Skeletal muscle satellite cell (primary cell): ENCODE measurements at regions not wholly inside any gene's neighbourhood (a gene's known extent, or its start where the extent isn't known, plus 50 kb on each side); places are given as distances from the start of the nearest gene placed in this dataset.
"Not testable (repeated sequence)": the region's sequence is repeated elsewhere in the genome, so short reads cannot be mapped to it uniquely, and the experiment has no call there.

Experiments
- H3K27me3 ChIP-seq: 2 replicates; pipeline ENCODE4 v1.7.0; 2013; ENCODE audit warnings: low read length; ENCODE audit not compliant: control insufficient read depth, insufficient read depth
- H3K36me3 ChIP-seq: 2 replicates; pipeline ENCODE4 v1.7.0; 2013; ENCODE audit warnings: mild to moderate bottlenecking, control low read depth, low read length; ENCODE audit not compliant: insufficient read depth
- H3K4me1 ChIP-seq: 2 replicates; pipeline ENCODE4 v1.7.0; 2013; ENCODE audit warnings: low read length; ENCODE audit not compliant: control insufficient read depth, insufficient read depth
- H3K4me2 ChIP-seq: 2 replicates; pipeline ENCODE4 v1.7.0; 2013; ENCODE audit warnings: mild to moderate bottlenecking, low read length
- H3K4me3 ChIP-seq: 2 replicates; pipeline ENCODE4 v1.7.0; 2013; ENCODE audit warnings: low read length
- H3K9ac ChIP-seq: 2 replicates; pipeline ENCODE4 v1.7.0; 2013; ENCODE audit warnings: mild to moderate bottlenecking, low read depth, low read length, moderate library complexity
- H3K9me3 ChIP-seq: replicated peaks from 2 replicates; pipeline ENCODE4 v1.7.0; 2013; ENCODE audit warnings: mild to moderate bottlenecking, control low read depth, low read length

DNA sequence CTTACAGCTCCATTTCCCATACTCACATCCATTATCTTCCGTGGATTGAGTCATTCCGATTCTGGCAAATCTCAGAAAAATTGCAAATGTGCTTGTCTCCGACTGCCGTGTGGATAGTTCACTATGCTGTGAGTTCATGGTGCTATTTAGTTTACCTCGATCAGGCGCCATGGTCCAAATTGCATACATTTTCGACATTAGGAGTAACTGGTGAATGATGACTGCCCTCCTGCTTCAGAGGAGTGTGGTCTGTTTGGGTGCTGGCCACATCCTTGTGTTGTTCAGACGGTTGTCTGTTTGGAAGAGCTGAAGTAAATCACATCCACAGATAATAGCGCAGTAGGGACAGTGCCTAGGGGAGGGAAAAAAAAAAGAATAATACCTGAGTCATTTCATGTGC lies 439.5 kb downstream of the ZNF516 start:
- no peaks in the 10 kb centered on the region for H3K27me3 ChIP-seq

DNA sequence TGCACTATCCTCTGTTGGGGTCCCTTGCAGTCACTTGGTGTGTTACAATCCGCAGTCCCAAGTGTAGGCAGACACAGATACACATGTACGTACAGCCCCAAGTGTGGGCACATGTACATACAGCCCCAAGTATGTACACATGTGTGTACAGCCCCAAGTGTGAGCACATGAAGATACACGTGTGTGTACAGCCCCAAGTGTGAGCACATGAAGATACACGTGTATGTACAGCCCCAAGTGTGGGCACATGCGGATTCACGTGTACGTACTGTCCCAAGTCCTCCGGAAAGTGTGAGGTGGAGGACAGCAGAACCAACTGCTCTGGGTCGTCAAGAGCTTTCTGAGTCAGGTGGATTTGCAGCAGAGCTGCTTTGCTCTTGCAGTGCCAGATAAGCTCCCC lies 440.0 kb downstream of the ZNF516 start:
- H3K27me3 ChIP-seq: no peaks in the 10 kb centered on the region
- no peak overlapping the region for H3K4me3 ChIP-seq
- no peaks in the 10 kb centered on the region for H3K4me1 ChIP-seq
- H3K9me3 ChIP-seq: no peaks in the 10 kb centered on the region
- no peak overlapping the region for H3K9ac ChIP-seq
- no peaks in the 10 kb centered on the region for H3K36me3 ChIP-seq
- H3K4me2 ChIP-seq: no peak overlapping the region

More for the DNA sequence above, 439.5 kb downstream of the ZNF516 start:
- Histone ChIP-seq H3K9me3 (no peaks in the 10 kb centered on the region), H3K4me3 (no peak overlapping the region), H3K4me2 (no peak overlapping the region), H3K36me3 (no peaks in the 10 kb centered on the region), H3K9ac (no peak overlapping the region), H3K4me1 (no peaks in the 10 kb centered on the region)

DNA sequence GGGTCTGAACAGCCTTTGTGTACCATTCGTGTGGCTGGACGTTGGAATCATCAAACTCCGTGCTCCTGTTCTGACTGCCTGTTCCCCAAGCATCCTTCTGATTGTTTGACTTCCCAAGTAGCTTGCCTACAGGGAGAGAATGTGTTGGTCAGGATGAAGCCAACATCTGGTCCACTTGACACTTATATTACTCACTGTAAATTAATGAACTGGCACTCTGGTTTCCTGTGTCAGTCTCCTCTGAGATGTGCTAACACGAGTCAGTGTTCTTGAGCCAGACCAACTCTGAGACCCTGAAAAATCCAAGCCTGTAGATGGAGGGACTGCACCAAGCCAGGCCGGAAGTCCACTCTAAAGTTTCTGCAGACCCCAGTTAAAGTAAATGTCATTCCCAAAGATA lies 440.9 kb downstream of the ZNF516 start:
- Histone ChIP-seq H3K4me3 (no peak overlapping the region), H3K9ac (no peak overlapping the region), H3K36me3 (no peaks in the 10 kb centered on the region), H3K4me2 (no peak overlapping the region), H3K9me3 (no peaks in the 10 kb centered on the region), H3K27me3 (no peaks in the 10 kb centered on the region), H3K4me1 (no peaks in the 10 kb centered on the region)

DNA sequence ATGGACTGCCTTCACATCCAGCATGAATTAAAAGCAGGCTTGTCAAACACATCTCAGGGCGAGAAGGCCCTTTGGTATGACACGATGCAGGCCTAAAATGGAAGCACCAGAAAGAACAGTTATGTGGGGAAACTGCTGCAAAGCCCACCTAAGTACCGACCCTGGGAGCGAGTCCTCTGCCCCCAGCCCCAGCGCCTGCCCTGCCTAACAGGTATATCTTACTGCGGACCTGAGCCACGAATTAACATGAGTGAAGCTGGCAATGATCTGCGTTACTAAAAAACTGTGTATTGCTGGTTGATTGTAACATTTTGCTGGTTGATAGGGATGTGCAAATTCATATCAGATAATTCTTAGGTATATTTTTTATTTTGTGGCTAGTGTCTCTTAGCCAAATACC lies 441.5 kb downstream of the ZNF516 start:
- Histone ChIP-seq H3K9me3 (no peaks in the 10 kb centered on the region), H3K27me3 (no peaks in the 10 kb centered on the region), H3K36me3 (no peaks in the 10 kb centered on the region), H3K4me1 (no peaks in the 10 kb centered on the region), H3K4me2 (no peak overlapping the region), H3K9ac (no peak overlapping the region), H3K4me3 (no peak overlapping the region)

DNA sequence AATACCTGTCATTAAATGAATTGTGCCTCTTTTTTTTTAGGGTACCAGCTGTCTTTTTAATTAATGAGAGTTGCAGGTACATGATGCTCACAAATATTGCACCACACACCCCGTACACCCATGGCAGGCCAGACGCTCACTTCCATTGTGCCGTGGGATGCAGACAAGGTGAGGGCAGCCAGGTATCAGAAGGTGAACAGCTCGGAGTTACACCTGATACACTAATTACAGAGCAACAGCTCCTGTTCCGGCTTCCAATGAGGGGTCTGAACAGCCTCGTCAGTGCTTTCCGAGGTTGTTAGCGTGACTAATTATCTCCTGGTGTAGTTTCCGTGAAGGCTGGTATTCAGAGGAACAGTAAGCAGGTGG lies 442.8 kb downstream of the ZNF516 start:
- Histone ChIP-seq H3K4me3 (no peak overlapping the region), H3K9me3 (no peaks in the 10 kb centered on the region), H3K36me3 (no peaks in the 10 kb centered on the region), H3K4me2 (no peak overlapping the region), H3K9ac (no peak overlapping the region), H3K4me1 (no peaks in the 10 kb centered on the region), H3K27me3 (no peaks in the 10 kb centered on the region)

DNA sequence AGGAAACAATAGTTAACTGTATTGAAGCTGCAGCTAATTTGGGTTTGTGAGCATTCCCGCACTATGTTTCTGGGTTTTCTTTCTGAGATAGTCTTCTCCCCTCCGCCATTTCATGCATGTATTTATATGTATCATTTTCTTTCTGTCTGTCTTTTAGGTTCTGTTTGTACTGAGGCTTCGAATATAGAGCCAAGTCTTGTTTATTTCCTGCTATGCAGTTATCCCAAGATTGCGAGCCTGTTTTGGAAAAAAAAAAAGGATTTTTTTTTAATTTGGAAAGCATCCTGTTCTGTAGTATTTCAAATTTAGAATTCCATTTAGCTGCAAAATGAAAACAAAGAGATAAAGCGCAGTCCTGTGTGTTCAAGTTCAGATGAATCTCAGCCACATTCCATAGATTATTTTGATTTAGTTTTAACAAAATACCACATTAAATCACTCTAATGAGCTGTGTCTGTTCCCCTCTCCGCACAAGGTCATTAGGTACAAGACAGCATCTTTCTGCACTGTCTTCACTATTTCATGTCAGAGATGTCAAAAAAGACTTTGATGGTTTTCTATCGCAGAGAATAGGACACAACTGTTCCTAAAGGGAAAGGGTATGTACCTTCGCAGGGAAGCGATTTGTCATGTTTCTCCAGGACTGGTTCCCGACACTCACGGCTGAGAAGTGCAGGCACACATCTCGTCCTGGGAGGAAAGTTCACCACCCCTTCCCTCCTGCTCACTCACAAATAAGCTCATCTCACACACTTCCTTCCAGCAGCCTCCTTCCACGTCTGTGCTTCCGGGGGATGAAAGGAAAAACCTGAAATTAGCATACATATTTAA lies 443.4 kb downstream of the ZNF516 start:
- H3K4me1 ChIP-seq: no peaks in the 10 kb centered on the region
- H3K4me3 ChIP-seq: no peak overlapping the region
- H3K9me3 ChIP-seq: no peaks in the 10 kb centered on the region
- no peaks in the 10 kb centered on the region for H3K27me3 ChIP-seq
- H3K36me3 ChIP-seq: no peaks in the 10 kb centered on the region
- no peak overlapping the region for H3K9ac ChIP-seq
- no peak overlapping the region for H3K4me2 ChIP-seq

DNA sequence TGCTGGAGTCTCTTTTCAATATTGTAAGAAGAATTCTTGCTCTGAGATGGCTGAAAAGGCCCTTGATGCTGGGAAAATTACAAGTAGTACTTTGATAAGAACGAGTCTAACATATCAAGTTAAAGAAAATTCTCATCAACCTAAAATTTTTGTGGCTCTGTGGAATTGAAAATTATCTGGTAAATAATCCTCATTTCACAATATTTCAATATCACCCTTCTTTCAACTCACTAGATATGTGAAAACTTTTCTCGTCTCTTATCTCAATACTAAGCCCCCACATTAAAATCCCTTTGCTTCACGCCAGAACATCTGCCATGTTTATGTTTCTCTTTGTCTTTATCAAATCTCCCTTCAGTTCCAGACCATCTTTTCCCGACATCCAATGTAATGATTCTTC lies 448.8 kb downstream of the ZNF516 start:
- Histone ChIP-seq H3K9ac (no peak overlapping the region), H3K4me3 (no peak overlapping the region), H3K36me3 (no peaks in the 10 kb centered on the region), H3K4me1 (no peaks in the 10 kb centered on the region), H3K4me2 (no peak overlapping the region), H3K27me3 (no peaks in the 10 kb centered on the region), H3K9me3 (no peaks in the 10 kb centered on the region)

DNA sequence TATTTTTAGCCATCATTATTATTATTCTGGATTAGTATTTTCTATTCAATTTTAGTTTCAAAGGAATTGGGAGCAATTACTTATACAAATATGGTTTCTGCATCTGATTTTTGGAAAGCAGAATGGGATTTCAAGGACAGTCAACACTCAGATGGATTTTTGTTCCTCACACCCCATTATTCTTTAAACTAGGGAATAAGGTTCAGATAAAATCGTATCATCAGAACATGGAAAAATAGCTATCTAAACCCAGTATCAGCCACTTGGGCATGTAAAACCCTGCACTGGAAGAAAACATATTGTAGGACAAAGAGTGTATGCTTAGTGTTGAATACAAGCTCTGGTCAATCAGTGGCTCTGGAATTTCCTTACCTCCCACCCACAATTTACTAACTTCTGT lies 452.5 kb downstream of the ZNF516 start:
- no peak overlapping the region for H3K9ac ChIP-seq
- H3K4me3 ChIP-seq: no peak overlapping the region

DNA sequence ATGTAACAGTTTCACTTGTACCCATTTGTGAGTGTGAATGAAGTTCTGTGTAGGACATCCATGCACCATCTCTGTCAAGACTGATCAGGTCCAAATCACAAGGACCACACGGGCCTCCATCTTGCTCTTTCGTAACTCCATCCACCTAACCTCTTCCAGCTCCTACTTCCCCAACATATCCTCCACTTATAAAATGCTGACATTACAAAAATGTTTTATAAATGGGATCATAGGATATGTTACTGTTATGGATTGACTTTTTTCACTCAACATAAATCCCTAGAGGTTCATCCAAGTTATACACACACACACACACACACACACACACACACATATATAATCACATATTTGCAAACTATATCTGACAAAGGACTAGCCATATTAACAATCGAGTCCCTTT lies 476.8 kb downstream of the ZNF516 start:
- Histone ChIP-seq H3K4me1 (no peaks in the 10 kb centered on the region), H3K4me3 (no peak overlapping the region), H3K27me3 (no peaks in the 10 kb centered on the region), H3K9me3 (no peaks in the 10 kb centered on the region), H3K4me2 (no peak overlapping the region), H3K36me3 (no peaks in the 10 kb centered on the region), H3K9ac (no peak overlapping the region)

More for the DNA sequence above, 452.5 kb downstream of the ZNF516 start:
- H3K27me3 ChIP-seq: no peaks in the 10 kb centered on the region
- no peaks in the 10 kb centered on the region for H3K36me3 ChIP-seq
- H3K4me1 ChIP-seq: no peaks in the 10 kb centered on the region
- no peaks in the 10 kb centered on the region for H3K9me3 ChIP-seq
- H3K4me2 ChIP-seq: no peak overlapping the region

DNA sequence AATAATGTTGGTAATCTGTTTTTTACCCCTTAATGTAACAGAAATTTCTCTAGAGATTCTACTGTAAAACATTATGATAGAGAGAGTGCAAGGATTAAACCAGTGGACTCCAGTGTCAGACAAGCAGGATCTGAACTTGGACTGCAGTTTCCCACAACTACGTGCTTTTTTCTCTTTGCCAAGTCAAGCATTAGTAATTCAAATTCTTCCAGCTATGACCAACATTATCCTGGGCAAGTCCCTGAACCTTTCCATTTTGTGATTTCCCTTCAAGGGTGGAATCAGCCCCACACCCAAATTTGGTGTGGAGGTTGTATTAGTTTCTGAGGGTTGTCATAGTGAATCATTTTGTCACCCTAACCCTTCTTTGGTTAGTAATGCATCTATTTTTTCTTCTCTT lies 482.0 kb downstream of the ZNF516 start:
- Histone ChIP-seq H3K27me3 (no peaks in the 10 kb centered on the region), H3K4me3 (no peak overlapping the region), H3K4me1 (no peaks in the 10 kb centered on the region), H3K36me3 (no peaks in the 10 kb centered on the region), H3K4me2 (no peak overlapping the region), H3K9me3 (no peaks in the 10 kb centered on the region), H3K9ac (no peak overlapping the region)

DNA sequence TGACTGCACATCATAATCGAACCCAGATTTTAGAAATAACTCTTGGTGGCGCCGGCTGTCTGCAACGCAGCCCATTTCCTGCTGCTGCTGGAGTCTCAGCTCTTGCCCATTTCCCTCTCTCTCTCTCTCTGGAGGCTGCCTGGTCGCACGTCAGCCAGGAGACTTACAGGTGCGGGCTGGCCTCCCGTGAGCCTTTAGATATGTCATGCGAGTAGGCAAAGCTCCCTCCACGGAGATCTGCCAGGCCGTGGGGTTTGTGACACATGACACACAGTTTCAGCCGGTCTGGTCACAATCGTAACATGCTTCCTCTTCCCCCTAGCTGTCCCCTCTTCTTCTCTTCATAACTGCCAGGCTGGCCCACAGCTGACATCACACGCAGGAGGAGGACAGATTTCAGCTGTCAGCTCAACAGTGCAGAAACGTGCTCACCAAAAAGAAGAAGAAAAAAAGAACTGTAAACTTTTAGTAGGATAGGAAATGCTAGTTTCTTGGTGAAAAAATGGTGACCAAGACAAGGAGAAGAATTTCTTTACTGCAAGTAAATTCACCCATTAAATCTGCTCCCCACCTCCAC lies 489.3 kb downstream of the ZNF516 start:
- H3K9ac ChIP-seq: no peak overlapping the region
- H3K4me2 ChIP-seq: peak overlapping the region; percentile 35
- no peaks in the 10 kb centered on the region for H3K36me3 ChIP-seq
- no peak overlapping the region for H3K4me3 ChIP-seq
- H3K27me3 ChIP-seq: no peaks in the 10 kb centered on the region
- no peaks in the 10 kb centered on the region for H3K9me3 ChIP-seq
- H3K4me1 ChIP-seq: no peaks in the 10 kb centered on the region

DNA sequence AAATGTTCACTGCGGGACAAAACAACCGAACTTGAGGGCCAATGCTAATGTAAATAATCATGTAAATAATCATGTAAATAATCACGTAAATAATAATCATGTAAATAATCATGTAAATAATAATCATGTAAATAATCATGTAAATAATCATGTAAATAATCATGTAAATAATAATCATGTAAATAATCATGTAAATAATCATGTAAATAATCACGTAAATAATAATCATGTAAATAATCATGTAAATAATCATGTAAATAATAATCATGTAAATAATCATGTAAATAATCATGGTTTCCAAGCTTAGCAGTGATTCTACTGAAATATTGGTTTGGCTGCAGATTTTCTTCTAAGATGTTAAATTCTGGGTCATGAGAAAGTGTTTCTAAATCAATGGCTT lies 507.1 kb downstream of the ZNF516 start:
- H3K9me3 ChIP-seq, H3K36me3 ChIP-seq, H3K4me2 ChIP-seq, H3K4me1 ChIP-seq, H3K4me3 ChIP-seq, H3K9ac ChIP-seq, H3K27me3 ChIP-seq: not testable (repeated sequence)
